Left ventricle myocardium superior (tissue), 1 donor: ENCODE measurements at regions not wholly inside any gene's neighbourhood (a gene's known extent, or its start where the extent isn't known, plus 50 kb on each side); places are given as distances from the start of the nearest gene placed in this dataset.

Source experiments
- ATAC-seq: fragments of 200-7000 bp; cut with Tn5 transposase; one replicate; pipeline ENCODE4 v1.9.1; 2020; ENCODE audit warnings: mild to moderate bottlenecking, moderate library complexity
- DNase-seq: peaks from one replicate; pipeline ENCODE4 v3.0.0-alpha.2; 2020
- intact Hi-C: fragments of 100-400 bp; cut with micrococcal nuclease; formaldehyde crosslinking; loops from one replicate; pipeline ENCODE4 v1.11.0; 2022
- donor health status: DM: no; HTN: yes; CAD: no; lungs with severe emphysema.

DNA sequence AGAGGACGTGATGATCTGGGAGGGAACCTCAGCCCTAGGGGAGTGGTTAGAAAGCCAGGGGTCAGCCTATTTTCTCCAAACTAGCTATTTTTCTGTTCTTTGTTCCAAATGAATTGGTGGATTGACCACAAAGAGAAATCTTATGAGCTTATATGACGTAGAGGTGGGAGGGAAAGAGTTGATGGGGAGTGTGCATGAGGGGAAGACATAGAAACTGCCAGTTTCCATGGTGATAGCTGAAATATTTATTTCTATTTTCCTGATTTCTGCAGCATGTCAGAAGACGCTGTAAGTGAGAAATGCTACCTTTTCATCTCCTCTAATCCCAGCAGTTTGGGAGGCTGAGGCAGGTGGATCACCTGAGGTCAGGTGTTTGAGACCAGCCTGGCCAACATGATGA is 51.4 kb upstream of the CISTR start:
- ATAC-seq (no peak), DNase-seq (no peak)
- intact Hi-C loops: no loop called here

DNA sequence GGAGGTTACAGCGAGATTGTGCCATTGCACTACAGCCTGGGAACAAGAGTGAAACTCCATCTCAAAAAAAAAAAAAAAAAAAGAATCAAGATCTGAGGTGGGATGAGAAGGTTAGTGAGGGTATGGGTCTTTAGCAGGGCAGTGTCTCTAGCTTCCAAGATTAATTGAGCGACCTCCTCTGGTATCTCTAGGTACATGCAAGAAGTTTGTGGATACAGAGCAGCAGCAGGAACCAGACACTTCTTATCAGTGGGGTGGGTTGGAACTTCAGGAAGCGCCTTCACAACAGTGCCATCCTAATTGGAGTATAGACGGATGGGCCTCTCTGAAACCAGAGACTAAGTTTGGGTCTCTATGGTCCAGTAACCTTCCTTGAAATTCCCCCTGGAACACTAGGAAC is 51.9 kb upstream of the CISTR start:
- no peak for DNase-seq
- intact Hi-C loops: no loop called here
- no peak for ATAC-seq

DNA sequence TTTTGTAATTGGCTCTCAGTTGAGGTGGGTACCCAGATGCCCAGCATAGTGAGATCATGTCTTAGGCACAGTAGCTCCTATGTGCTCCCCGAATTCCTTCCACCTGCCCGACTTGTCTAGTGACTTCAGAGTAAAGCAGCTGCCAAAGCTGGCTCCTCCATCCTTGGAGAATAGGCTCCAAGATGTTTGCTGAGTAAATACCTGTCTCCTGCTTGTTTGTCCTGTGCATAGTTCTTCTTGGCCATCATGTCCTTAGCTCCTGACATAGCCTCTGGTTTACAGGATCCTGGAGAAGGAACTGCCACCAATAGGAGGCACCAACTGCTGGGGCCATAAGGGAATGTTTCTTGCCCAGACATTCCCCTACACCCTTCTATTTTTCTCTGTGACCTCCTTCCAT is 52.6 kb upstream of the CISTR start:
- no peak for DNase-seq
- intact Hi-C loops: no loop called here
- ATAC-seq: no peak

DNA sequence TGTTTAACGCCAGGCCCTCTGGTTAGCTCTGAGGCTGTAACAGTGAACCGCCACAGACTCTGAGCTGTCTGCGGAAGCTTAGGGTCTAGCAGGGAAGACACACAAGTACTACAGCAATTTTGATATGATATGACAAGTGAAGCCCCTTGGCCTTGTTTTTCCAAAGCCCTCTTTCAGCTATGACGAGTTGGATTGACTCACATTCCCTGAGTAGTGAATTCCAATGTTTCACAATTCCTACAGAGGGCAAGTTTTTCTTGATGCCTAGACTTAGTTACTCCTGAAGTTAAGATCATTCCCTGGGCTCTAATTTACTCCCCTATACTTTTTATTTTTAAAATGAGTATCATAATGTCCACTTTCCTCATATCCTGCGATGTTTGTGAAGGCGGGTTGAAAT is 53.3 kb upstream of the CISTR start:
- DNase-seq (no peak), ATAC-seq (no peak)
- intact Hi-C loops: no loop called here

DNA sequence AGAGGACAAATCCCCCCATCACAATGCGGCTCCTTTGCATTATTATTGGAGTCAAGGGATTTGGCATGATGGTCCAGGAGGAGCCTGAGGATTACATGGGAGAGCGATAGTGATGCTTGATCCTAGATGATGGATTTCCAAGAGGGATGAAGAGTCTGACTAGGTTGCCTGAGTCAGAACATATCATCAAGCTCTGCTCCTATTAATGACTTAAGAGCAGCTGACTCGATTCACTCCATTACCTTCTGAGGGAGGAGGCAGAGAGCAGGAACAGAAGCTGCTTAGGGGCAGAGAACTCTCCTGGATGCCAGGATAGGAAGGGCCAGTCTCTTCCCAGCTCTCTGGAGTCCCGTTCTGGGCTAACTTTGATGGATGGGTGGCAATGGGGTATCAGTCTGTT is 54.0 kb upstream of the CISTR start:
- DNase-seq (no peak), ATAC-seq (no peak)
- intact Hi-C loops: no loop called here

DNA sequence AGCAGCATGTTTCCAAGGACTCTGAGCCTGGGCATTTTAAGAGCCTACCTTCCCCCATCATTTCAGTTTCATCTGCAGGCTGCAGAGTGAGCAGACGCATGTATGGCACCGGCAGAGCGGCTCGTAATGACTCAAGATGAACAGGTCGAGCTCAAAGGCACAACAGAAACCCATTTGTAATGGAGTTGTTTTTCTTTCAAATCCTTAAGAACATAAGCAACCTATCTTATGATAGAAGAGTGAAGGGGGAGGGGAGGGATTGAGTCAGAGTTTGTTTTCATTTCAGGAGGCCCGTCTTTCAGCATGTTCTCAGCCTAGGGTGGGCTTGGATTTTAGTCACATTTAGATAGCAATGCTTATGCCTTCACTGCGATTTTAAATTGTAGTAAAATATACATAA is 54.9 kb upstream of the CISTR start:
- DNase-seq: no peak
- ATAC-seq: no peak
- intact Hi-C loops: no loop called here

DNA sequence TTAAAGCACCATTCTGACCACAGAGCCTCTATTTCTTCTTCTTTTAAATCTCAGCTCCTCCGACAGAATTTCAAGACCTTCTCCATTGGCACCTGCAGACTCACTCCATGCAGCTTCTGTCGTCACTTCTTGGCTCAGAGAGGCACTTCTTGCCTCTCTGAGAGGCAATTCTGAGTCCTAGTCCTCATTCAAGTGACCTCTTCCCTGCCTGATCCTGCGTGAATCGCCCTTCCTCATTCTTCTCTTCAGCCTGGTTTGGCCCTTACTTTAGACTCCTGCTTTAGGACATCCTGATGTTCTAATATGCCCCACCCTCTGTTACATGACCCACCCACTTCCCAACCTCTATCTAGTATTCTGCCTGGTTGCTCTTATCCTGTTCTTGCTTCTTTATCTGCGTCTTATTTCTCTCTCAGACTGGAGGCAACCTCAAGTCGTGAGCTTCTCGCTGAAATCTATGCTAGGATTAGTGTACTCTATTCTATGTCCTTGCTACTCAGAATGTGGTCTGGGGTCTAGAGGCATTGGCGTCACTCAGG is 55.6 kb upstream of the CISTR start:
- intact Hi-C loops: no loop called here
- DNase-seq (no peak), ATAC-seq (no peak)

DNA sequence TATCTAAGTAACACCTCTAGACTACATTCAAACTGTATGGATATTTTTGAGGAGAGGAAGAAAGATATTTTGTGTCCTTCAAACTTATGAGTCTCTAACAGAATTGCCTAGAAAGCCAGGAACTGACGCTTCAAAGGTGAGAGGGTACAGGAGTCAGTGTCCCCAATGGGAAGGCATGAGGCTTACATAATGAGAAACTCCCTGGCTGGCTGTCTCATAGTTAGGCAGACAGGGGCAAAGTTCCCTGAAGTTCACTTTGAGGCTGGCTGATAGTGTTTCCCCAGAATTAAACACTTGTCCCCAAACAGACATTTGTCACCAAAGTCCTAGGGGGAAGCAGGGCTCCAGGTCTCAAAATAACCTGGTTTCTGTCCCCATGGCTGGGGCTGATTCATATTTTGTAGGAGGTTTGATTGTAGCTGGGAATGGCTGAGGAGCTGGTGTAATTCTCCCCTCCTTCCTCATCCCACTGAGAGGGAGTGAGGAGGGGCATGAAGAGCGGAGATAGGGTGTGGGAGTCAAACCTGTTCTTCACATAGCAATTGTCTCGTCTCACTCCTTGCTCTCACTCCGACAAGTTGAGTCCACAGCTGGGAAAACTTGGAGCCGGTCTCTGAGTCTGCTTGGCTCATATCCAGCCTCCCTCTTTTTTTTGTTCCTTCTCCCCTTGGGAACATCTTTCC is 56.4 kb upstream of the CISTR start:
- ATAC-seq (no peak), DNase-seq (no peak)
- intact Hi-C loops: no loop called here

DNA sequence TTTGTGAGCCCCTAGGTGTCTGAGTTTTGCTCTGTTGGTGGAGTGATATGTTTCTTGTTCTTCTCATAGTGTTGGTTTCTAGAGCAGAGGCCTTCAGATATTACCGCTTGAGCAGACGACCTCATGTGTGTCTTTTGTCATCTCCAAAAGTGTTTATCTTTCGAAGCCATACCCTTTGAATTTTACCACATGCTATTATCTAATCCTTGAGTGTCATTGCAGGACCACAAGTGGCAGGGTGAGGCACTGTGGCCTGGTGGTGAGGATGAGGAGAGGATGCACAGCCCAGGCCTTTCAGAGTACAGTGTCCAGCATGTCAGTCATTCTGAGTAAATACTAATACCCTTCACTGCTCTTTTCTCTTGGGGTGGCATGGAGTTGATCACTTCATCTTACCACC is 57.2 kb upstream of the CISTR start:
- DNase-seq (no peak), ATAC-seq (no peak)
- intact Hi-C loops: no loop called here

DNA sequence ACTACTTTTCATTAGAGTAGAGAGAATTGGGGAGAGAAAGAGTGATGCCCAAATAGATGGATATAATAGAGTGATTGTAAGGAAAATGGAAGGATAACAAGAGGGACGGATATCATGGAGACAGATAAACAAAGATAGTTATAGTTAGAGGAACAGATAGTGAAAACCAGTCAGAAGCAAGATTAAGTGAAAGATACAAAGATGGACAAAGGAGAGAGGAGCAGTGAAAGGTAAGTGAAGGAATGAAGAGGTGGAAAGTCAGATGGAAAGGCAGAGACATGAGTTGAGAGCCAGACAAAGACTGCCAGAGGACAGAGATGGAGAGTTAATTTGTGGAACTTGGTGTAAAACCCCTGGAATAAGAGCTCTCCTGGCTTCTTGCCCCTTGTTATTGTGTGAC is 59.2 kb upstream of the CISTR start:
- ATAC-seq: no peak
- intact Hi-C loops: no loop called here
- DNase-seq: no peak

DNA sequence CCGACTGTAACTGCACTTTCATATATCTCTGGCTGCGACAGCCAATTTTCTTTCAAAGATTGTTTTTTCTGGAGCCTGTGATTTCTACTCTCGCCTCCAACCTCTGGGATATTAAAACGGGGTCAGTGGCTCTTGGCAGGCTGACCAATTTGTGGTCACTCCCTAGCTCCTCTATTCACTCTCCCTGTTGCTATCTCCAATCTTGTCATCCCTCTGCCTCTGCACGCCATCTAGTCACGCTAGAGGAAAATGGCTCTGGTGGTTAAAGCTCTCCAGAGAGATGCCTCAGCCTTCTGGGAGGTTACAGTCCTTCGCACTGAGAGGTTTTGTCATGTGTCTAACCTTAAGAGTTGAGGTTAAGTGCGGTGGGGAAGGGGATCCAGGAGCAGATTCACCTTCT is 59.8 kb upstream of the CISTR start:
- no peak for DNase-seq
- no peak for ATAC-seq
- intact Hi-C loops: no loop called here

DNA sequence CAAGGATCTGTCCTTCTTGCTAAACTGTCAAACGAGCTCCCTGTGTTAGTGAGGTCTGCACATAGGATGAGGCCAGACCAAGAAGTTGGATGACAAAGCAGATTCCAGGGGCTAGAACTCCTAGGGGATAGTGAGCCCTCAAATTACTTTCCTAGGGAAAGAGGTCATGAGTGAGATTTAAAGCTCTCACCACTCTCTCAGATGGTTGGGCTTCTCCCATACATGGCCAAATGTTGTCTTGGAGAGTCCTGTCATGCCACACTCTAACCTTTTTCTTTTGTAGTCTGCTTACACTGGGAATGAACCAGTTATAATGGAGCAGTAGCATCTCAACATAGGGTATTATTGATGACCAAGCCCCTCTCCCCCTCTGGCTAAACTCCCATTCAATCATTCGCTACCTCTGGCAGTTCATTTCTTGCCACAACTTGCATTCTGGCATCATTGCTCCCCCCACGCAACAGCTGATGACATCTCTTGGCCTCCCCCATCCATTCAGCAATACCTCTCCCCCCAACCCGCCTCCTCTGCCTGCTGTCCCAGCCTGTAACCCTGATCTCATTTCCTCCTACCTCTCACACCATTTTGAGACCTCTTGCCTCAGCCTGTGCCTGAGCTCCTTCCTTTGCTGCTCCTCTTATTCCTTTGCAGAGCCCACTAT is 64.7 kb upstream of the CISTR start:
- intact Hi-C loops: no loop called here
- ATAC-seq: no peak
- DNase-seq: no peak

DNA sequence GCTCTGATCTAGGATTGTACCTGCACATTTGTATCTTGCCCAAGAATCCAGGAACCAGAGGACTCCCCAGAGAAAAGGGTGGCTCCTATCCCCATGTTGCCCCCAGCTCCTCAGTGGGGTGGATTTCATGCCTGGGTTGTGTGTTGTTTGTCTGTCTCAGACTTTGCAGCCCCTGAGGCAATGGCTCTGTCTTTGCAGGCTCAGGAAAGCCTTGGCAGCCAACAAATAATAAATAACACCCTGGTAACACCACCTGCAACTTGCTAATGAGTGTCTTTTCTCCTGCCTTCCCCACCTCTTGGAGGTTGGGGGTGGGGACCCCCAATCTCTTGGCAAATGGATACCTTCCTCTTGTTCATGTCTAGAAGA is 65.2 kb upstream of the CISTR start:
- intact Hi-C loops: no loop called here
- ATAC-seq (no peak), DNase-seq (no peak)

DNA sequence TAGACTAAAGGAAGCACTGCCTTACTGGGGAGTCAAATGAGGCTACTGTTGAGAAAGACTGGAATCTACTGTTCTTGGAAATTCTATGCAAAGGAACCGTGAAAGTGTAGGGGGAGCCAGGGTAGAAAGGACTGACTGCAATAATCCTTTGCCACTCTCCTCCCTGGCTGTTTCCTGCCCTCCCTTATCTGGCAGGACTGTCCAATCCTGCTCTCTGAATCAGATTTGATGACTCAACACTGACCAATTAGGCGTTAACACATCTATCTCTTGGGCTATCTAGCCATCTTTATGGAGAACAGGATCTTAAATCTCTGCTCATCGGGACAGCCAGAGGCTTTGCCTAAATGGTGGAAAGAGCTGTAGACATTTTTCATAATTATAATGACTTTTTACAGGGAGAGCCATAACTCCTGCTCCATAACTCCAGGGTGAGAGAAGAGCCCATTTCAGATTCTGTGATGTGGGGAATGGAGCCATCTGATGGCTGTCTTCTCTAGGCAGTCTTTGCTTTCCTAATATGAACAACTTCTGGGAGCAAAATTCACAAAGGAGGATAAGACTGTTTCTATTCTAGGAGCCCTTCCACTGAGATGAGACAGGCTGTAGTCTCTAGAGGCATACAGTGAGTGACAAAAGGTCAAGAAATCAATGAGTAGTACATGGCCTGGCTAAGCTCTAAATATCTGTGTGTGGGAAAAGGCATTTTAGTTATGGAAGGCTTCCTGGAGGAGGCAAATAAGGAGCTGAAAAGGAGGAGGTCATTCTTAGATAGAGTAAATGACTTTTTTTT is 68.9 kb upstream of the CISTR start:
- intact Hi-C loops: no loop called here
- DNase-seq: no peak
- peak; percentile 49 for ATAC-seq

DNA sequence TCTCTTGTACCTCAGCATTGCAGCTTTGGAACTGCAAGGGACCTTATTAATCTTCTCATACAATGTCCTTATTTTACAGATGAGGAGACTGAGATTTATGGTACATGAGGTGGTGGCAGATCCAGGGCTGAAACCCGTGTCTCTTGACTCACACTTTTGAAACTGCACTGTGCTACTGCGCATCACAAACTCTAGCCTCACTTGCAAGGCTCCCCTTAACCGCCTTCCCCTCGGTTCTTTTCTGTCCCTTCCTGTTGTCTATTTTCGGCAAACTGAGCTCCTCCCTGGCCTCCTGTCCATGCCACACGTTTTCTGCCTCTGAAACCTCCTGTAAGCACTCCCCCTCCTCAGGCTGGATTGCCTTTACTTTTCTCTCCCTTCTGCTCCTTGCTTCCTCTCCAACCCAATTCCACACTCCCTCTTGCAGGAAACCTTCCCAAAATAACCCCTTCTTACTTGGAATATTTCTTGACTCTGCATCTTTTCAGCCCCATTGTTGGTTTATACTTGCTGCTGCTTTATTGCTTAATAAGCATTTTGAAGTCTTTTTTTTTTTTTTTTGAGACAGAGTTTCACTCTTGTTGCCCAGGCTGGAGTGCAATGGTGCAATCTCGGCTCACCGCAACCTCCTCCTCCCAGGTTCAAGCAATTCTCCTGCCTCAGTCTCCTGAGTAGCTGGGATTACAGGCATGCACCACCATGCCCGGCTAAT is 72.4 kb upstream of the CISTR start:
- intact Hi-C loops: no loop called here
- ATAC-seq: no peak
- DNase-seq: no peak

DNA sequence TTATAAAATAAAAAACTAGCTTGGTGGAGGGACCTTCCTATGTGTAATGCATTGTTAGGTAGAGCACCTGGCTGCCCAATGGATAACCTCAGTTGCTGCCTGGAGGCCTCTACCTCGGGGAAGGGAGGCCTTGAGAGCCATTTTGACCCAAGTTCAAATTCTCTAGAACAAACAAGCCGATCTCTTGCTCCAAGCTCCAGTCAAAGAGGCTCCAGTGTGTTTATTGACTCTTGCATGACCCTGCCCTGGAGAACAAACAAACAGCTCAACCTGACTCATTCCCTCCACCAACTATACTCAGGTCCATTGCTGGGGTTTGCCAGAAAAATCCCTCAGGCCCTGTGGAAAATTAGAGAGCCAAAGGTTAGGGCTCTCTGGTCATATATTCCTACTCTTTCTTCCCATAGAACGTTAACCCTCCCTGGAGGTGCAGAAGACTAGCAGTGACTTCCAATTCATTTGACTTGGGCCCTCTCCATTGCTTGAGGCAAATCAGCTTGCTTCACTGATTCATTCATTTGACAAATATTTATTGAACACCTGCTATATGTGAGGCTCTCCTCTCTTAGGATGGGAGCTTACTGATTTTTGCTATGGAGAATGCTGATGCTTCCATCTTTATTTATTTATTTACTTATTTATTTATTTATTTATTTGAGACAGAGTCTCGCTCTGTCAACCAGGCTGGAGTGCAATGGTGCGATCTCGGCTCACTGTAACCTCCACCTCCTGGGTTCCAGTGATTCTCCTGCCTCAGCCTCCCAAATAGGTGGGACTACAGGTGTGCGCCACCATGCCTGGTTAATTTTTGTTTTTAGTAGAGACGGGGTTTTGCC is 73.7 kb upstream of the CISTR start:
- DNase-seq (no peak), ATAC-seq (no peak)
- intact Hi-C loops: no loop called here

DNA sequence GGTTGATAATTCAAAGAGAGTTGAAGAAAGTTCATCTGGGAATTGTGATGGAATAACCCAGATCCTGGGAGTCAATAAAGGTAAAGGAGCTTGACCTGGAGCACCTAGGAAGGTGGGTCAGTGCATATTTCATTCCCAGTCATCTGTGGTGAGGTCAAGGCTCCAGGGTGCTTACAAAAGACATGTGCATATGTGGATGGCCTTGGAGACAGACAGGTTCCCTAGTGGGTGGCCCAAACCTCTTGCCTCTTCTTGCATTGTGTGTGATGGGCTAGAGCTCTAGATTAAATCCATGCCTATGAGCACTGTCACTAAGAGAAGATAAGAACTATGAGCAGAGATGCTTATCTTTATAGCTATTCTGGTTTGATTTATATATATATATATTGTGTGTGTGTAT is 75.5 kb upstream of the CISTR start:
- DNase-seq: no peak
- no peak for ATAC-seq
- intact Hi-C loops: no loop called here

DNA sequence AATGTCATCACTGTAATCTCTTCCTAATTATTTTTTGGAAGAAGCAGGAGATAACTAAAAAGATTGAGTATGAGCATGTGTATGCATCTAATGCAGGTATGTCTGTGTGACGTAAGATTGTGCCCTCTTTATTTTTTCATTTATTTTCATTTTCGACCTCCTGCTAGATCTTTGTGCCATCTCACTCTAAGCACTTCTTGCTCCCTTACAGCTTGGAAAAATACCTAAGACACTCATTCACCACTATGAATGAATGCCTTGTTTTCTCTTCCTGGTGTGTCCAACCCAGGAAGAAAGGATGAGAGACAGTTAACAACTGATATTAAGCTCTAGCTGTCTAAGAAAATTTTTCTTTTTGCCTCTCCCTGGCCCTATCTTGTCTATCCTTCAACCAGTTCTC is 76.8 kb upstream of the CISTR start:
- intact Hi-C loops: no loop called here
- DNase-seq (no peak), ATAC-seq (no peak)

DNA sequence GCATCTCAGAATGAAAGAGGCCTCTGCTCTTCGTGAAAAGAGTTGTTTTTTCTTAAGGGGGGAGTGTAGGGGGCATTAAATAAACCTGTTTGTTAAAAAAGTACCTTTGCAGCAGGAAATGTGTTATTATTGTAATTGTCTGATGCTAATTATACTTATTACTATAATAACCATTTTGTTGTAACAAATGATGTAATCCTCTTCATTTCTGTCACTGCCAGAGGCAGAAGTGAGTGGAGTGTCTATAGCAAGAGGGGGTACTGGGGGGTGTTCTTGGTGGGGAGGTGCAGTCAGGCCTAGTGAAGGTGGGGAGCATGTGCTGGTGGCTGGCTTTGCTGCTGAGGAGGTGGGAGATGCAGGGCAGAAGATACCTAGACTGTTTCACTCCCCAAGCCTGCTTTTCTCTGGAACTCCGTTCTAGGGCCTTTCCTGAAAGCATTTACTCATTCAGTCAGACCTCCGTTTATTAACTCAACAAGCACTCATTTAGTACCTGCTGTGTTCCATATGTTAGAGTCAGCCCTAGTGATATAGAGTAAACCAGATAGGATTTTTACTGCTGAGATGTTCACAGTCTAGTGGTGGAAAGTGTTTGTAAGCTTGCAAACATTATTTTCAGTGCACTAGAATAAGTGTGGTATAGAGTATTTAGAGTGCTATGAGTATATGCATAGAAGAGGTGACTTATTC is 77.5 kb upstream of the CISTR start:
- ATAC-seq (no peak), DNase-seq (no peak)

More for the DNA sequence above, 77.5 kb upstream of the CISTR start:
- intact Hi-C loops: no loop called here
